Cardiac muscle cell (in vitro differentiated cells and primary cell): ENCODE measurements at regions not wholly inside any gene's neighbourhood (a gene's known extent, or its start where the extent isn't known, plus 50 kb on each side); places are given as distances from the start of the nearest gene placed in this dataset.

Experiments used
- DNase-seq, 2 donors: peaks; one replicate each; pipeline versions ENCODE4 v3.0.0 to v3.0.0-alpha.2; 2010 to 2017; ENCODE audit warnings: low read depth in 1 of 2, low spot score in 1 of 2
- H3K27ac ChIP-seq: fragments of 200-600 bp; sonication (generic); 2 replicates; pipeline ENCODE4 v1.5.1; 2016
- H3K27me3 ChIP-seq: fragments of 200-600 bp; sonication (generic); 2 replicates; pipeline ENCODE4 v1.6.0; 2016; ENCODE audit warnings: control low read depth
- H3K36me3 ChIP-seq: fragments of 200-600 bp; sonication (generic); 2 replicates; pipeline ENCODE4 v1.5.1; 2016; ENCODE audit warnings: control low read depth
- H3K4me1 ChIP-seq: fragments of 200-600 bp; sonication (generic); 2 replicates; pipeline ENCODE4 v1.8.1; 2017; ENCODE audit warnings: low read depth, mild to moderate bottlenecking, mixed run types
- H3K4me3 ChIP-seq: fragments of 200-600 bp; sonication (generic); 2 replicates; pipeline ENCODE4 v1.5.1; 2016; ENCODE audit warnings: mild to moderate bottlenecking
- H3K9me3 ChIP-seq: fragments of 200-600 bp; sonication (generic); 2 replicates; pipeline ENCODE4 v1.5.1; 2017; ENCODE audit warnings: low read depth, mild to moderate bottlenecking, control low read depth
- CTCF ChIP-seq: IDR thresholded peaks from 2 replicates; pipeline ENCODE4 v1.5.1; 2012; ENCODE audit warnings: low read depth, mild to moderate bottlenecking, low read length

GRCh38 chr6:68238097-68238601, 396.9 kb upstream of the ADGRB3 start:
- no peaks in the 10 kb centered on the region for H3K27me3 ChIP-seq
- H3K27ac ChIP-seq, result no peak overlapping the region
- no peaks in the 10 kb centered on the region for H3K9me3 ChIP-seq
- no peak for TF ChIP-seq CTCF
- no peak overlapping the region for H3K4me3 ChIP-seq
- DNase-seq, result peak in 1 of 2 donors; percentile 46
- no peaks in the 10 kb centered on the region for H3K4me1 ChIP-seq
- no peaks in the 10 kb centered on the region for H3K36me3 ChIP-seq

DNA sequence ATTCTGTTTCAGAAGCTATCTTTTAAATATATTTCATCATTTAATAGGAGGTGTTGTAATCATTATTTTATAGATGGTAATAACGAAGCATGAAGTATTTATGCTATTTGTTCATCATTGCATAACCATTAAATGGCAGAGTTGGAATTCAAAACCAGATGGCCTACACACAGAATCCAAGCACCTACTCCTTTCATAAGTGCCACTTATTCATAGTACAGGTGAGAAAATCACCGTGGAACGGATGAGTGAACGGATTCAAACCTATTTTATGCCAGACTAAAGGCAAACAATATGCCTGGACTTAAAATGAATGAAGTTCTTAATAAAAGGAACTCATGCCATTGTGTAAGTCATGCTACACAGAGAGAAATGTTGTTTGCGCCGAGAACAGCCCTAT, 397.9 kb upstream of the ADGRB3 start:
- Histone ChIP-seq H3K27ac (no peak overlapping the region), H3K4me1 (no peaks in the 10 kb centered on the region), H3K4me3 (no peak overlapping the region), H3K27me3 (no peaks in the 10 kb centered on the region), H3K36me3 (no peaks in the 10 kb centered on the region), H3K9me3 (no peaks in the 10 kb centered on the region)
- TF ChIP-seq CTCF, result no peak
- DNase-seq, result no peak

DNA sequence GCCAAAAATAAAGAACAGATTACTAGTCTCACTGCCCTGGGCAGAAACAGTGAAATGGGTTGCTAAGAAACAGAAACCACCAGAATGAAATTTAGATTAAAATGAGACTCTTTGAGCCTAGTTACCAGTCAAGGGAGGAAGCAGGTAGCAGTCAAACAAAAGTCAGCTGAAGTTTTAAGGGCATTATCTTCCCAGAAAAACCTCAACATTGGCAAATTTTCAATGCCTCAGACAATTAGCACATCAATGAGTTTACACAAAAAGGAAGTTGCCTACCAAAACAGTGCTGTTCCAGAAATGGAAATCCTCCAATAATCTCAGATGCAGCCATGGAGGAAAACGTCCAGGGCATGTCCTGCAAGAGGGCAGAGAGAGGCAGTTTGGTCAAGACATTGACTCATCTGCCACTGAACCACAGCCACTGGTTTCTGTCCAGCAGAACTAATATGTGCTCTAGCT, 399.7 kb upstream of the ADGRB3 start:
- Histone ChIP-seq H3K27ac (no peak overlapping the region), H3K9me3 (no peaks in the 10 kb centered on the region), H3K27me3 (no peaks in the 10 kb centered on the region), H3K36me3 (no peaks in the 10 kb centered on the region), H3K4me3 (no peak overlapping the region), H3K4me1 (no peaks in the 10 kb centered on the region)
- DNase-seq, result peak in 1 of 2 donors; percentile 52
- no peak for TF ChIP-seq CTCF

DNA sequence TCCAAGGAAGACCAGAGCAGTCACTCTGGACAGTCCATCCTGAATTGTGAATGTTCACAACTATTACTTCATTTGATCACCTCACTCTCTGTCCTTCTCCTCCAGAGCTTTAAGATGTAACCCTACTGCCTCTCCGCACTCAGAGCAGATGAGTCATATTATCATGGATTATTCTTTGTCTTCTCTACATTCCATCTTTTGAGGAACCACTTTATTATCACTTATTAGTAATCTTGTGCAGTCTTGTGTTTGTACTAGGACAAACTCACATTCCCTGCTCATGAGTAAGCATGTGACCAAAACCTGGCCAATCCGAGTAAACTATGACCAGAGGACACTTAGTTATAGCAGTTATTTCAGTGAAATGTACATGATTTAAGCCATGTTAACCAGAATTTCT, 401.5 kb upstream of the ADGRB3 start:
- Histone ChIP-seq H3K4me3 (no peak overlapping the region), H3K27me3 (no peaks in the 10 kb centered on the region), H3K9me3 (no peaks in the 10 kb centered on the region), H3K27ac (no peak overlapping the region), H3K36me3 (no peaks in the 10 kb centered on the region), H3K4me1 (no peaks in the 10 kb centered on the region)
- TF ChIP-seq CTCF, result no peak
- peak in 1 of 2 donors; percentile 27 for DNase-seq

- Histone ChIP-seq H3K9me3 (no peaks in the 10 kb centered on the region), H3K4me1 (no peaks in the 10 kb centered on the region), H3K4me3 (no peak overlapping the region), H3K36me3 (no peaks in the 10 kb centered on the region), H3K27ac (no peak overlapping the region), H3K27me3 (no peaks in the 10 kb centered on the region)
- DNase-seq, result no peak
- no peak for TF ChIP-seq CTCF
Observed at GRCh38 chr6:68229566-68229965, 405.5 kb upstream of the ADGRB3 start.

GRCh38 chr6:68226460-68226859, 408.6 kb upstream of the ADGRB3 start:
- Histone ChIP-seq H3K27ac (no peak overlapping the region), H3K36me3 (no peaks in the 10 kb centered on the region), H3K4me3 (no peak overlapping the region), H3K4me1 (no peaks in the 10 kb centered on the region), H3K27me3 (no peaks in the 10 kb centered on the region), H3K9me3 (no peaks in the 10 kb centered on the region)
- TF ChIP-seq CTCF, result peak; percentile 48
- peak; percentile 23 to 61 for DNase-seq
